K562 (cell line): ENCODE measurements at regions not wholly inside any gene's neighbourhood (a gene's known extent, or its start where the extent isn't known, plus 50 kb on each side); places are given as distances from the start of the nearest gene placed in this dataset.

Experiments used
- BHLHE40 ChIP-seq: IDR thresholded peaks from 2 replicates; pipeline ENCODE4 v1.6.1; 2011; ENCODE audit warnings: low read length, improper control_type of control experiment
- CREM ChIP-seq: IDR thresholded peaks from 2 replicates; pipeline ENCODE4 v1.6.1; 2014; ENCODE audit warnings: antibody characterized with exemption, low read depth
- CTBP1 ChIP-seq: fragments of 450-650 bp; IDR thresholded peaks from 2 replicates; pipeline ENCODE4 v1.6.1; 2016; ENCODE audit warnings: borderline replicate concordance
- HIVEP1 ChIP-seq: fragments of 250-450 bp; sonication (Bioruptor Pico); IDR thresholded peaks from 2 replicates; pipeline ENCODE4 v1.4.0; 2020; ENCODE audit warnings: mild to moderate bottlenecking
- JUND ChIP-seq, 2 experiments: IDR thresholded peaks; 2 replicates in 1 of 2; 3 replicates in 1 of 2; pipeline ENCODE4 v1.6.1; 2011; ENCODE audit warnings: borderline replicate concordance in 2 of 2, low read depth in 2 of 2, low read length in 2 of 2, improper control_type of control experiment in 1 of 2, missing biosample characterization in 1 of 2, missing genetic modification characterization in 1 of 2, missing genetic modification reagents in 1 of 2
- MTA3 ChIP-seq: fragments of 450-650 bp; formaldehyde crosslinking; IDR thresholded peaks from 2 replicates; pipeline ENCODE4 v1.6.1; 2017; ENCODE audit warnings: mild to moderate bottlenecking, borderline replicate concordance
- MYNN ChIP-seq, 2 experiments: sonication (generic); formaldehyde crosslinking in 1 of 2; IDR thresholded peaks; 2 replicates each; pipeline versions ENCODE4 v1.5.0 to v1.6.1; 2016 to 2020; ENCODE audit warnings: antibody characterized with exemption in 1 of 2, missing genetic modification reagents in 1 of 2
- RBBP5 ChIP-seq: fragments of 200-600 bp; sonication (generic); IDR thresholded peaks from 2 replicates; pipeline ENCODE4 v1.6.1; 2012; ENCODE audit warnings: borderline replicate concordance, mild to moderate bottlenecking, low read length, control low read depth, inconsistent platforms; ENCODE audit not compliant: insufficient read depth, poor library complexity, severe bottlenecking
- RBM34 ChIP-seq: fragments of 200-400 bp; formaldehyde crosslinking; IDR thresholded peaks from 2 replicates; pipeline ENCODE4 v1.6.1; 2018; ENCODE audit warnings: low read length, borderline replicate concordance; ENCODE audit not compliant: insufficient read depth
- SMARCB1 ChIP-seq: IDR thresholded peaks from 2 replicates; pipeline ENCODE4 v1.6.1; 2011; ENCODE audit warnings: improper control_type of control experiment, low read depth; ENCODE audit not compliant: insufficient read length
- ZNF133 ChIP-seq: fragments of 250-450 bp; sonication (Bioruptor Pico); IDR thresholded peaks from 2 replicates; pipeline ENCODE4 v1.4.0; 2020; ENCODE audit warnings: mild to moderate bottlenecking
- TF ChIP-seq, protein P1 (sequence below), 2 experiments: fragments of 450-650 bp; IDR thresholded peaks; 2 replicates each; pipeline ENCODE4 v1.6.1; 2016; ENCODE audit warnings: mild to moderate bottlenecking in 2 of 2, borderline replicate concordance in 1 of 2, low read depth in 1 of 2, moderate library complexity in 1 of 2
- TF ChIP-seq, protein P2 (sequence below): fragments of 450-650 bp; IDR thresholded peaks from 2 replicates; pipeline ENCODE4 v1.6.1; 2016; ENCODE audit warnings: borderline replicate concordance
- TF ChIP-seq, protein P3 (sequence below): fragments of 250-450 bp; sonication (Bioruptor Pico); IDR thresholded peaks from 2 replicates; pipeline ENCODE4 v1.4.0; 2020; ENCODE audit warnings: mild to moderate bottlenecking

DNA sequence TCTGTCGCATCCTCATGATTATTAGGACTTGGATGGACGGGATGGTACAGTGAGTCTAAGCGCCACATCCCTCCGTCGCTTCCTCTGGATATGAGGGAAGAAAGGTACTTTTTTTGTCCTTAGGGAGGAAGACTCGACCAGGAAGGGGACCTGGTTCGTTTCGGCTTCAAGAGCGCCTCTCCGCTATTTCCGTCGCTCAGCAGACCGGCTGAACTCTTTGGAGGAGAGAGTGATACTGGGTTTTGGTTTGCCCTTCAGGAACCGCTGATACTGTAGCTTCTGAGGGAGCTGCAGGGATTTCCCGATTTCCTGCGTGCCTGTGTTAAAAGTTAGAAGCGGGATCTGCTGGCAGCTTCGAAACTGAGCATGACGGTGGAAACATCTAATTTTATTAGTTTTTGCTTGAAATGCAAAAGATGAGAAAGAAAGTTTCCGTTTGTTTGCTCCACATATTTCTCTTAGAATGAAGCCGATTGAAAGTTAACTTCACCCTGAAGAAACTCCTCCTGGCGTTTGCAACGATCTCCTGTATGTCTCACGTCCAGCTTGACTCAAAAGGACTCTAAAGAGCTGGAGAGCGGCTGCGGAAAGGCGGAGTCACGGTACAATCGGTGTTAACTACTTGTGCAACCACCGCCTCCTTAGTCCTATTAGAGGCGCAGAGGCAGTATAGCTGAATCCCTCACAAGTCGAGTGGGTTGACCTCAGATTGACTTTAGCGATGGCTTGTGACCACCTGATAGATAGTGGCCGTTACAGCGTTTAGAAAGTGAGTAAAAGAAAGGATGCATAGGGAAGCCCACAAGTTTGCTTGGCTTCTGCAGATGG lies 129.4 kb downstream of the TRIM27 start (continued):
- TF ChIP-seq, protein P1, sequence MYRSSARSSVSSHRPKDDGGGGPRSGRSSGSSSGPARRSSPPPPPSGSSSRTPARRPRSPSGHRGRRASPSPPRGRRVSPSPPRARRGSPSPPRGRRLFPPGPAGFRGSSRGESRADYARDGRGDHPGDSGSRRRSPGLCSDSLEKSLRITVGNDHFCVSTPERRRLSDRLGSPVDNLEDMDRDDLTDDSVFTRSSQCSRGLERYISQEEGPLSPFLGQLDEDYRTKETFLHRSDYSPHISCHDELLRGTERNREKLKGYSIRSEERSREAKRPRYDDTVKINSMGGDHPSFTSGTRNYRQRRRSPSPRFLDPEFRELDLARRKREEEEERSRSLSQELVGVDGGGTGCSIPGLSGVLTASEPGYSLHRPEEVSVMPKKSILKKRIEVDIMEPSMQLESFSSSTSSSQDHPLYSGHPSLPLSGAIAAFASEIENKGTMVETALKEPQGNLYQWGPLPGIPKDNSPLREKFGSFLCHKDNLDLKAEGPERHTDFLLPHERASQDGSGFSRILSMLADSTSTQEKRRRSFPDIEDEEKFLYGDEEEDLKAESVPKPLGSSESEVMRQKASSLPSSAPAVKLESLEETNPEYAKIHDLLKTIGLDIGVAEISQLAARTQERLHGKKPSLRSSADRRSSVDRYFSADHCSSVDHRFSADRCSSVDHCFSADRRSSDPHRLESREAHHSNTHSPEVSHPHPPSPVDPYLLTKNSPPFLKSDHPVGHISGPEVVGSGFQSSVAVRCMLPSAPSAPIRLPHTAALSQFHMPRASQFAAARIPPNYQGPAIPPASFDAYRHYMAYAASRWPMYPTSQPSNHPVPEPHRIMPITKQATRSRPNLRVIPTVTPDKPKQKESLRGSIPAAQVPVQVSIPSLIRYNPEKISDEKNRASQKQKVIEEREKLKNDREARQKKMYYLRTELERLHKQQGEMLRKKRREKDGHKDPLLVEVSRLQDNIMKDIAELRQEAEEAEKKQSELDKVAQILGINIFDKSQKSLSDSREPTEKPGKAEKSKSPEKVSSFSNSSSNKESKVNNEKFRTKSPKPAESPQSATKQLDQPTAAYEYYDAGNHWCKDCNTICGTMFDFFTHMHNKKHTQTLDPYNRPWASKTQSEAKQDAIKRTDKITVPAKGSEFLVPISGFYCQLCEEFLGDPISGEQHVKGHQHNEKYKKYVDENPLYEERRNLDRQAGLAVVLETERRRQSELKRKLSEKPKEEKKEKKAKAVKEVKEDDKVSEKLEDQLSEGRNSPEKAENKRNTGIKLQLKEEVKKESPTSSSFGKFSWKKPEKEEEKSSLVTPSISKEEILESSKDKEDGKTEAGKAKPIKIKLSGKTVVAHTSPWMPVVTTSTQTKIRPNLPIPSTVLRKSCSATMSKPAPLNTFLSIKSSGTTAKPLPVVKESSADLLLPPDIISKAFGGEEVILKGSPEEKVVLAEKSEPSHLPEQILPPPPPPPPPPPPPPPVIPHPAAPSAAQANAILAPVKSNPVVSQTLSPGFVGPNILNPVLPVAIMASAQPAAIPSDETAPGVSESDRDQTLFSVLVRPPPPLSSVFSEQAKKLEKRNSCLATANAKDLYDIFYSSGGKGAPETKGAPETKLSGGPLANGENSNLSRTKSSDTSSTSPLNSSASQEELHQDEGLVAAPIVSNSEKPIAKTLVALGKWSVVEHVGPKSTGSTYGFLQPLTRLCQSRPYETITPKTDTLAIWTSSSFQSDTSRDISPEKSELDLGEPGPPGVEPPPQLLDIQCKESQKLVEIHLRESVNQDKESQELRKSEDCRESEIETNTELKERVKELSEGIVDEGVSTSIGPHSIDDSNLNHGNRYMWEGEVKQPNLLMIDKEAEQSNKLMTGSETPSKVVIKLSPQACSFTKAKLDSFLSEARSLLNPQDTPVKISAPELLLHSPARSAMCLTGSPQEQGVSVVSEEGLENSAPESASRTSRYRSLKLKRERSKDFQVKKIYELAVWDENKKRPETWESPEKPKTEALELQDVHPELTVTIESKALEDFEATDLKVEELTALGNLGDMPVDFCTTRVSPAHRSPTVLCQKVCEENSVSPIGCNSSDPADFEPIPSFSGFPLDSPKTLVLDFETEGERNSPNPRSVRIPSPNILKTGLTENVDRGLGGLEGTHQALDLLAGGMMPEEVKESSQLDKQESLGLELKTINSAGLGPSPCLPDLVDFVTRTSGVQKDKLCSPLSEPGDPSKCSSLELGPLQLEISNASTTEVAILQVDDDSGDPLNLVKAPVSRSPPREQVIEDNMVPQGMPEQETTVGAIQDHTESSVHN (IDR thresholded peaks at IDR 0.05; ENCODE audit: borderline replicate concordance in 1 of 2, low read depth in 1 of 2) = no peak
- peak; percentile 42 for TF ChIP-seq CTBP1
- TF ChIP-seq, protein P2, sequence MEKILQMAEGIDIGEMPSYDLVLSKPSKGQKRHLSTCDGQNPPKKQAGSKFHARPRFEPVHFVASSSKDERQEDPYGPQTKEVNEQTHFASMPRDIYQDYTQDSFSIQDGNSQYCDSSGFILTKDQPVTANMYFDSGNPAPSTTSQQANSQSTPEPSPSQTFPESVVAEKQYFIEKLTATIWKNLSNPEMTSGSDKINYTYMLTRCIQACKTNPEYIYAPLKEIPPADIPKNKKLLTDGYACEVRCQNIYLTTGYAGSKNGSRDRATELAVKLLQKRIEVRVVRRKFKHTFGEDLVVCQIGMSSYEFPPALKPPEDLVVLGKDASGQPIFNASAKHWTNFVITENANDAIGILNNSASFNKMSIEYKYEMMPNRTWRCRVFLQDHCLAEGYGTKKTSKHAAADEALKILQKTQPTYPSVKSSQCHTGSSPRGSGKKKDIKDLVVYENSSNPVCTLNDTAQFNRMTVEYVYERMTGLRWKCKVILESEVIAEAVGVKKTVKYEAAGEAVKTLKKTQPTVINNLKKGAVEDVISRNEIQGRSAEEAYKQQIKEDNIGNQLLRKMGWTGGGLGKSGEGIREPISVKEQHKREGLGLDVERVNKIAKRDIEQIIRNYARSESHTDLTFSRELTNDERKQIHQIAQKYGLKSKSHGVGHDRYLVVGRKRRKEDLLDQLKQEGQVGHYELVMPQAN = 0 out of 2 replicates have a peak, but pooled peaks have one; percentile 4
- no peak for TF ChIP-seq ZNF133 (CRISPR knock-in tag)
- TF ChIP-seq, protein P3, sequence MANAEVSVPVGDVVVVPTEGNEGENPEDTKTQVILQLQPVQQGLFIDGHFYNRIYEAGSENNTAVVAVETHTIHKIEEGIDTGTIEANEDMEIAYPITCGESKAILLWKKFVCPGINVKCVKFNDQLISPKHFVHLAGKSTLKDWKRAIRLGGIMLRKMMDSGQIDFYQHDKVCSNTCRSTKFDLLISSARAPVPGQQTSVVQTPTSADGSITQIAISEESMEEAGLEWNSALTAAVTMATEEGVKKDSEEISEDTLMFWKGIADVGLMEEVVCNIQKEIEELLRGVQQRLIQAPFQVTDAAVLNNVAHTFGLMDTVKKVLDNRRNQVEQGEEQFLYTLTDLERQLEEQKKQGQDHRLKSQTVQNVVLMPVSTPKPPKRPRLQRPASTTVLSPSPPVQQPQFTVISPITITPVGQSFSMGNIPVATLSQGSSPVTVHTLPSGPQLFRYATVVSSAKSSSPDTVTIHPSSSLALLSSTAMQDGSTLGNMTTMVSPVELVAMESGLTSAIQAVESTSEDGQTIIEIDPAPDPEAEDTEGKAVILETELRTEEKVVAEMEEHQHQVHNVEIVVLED (CRISPR knock-in tag) = no peak
- TF ChIP-seq HIVEP1 (CRISPR knock-in tag) = no peak
- TF ChIP-seq JUND (IDR thresholded peaks at IDR 0.05; ENCODE audit: borderline replicate concordance, low read depth, low read length) = peak; percentile 55; the same call in 1 of the 2 replicates
- TF ChIP-seq JUND (tag; IDR thresholded peaks at IDR 0.05; ENCODE audit: borderline replicate concordance, low read depth, low read length) = no peak
- peak; percentile 28; the same call in 1 of the 2 replicates for TF ChIP-seq MTA3
- peak; percentile 47 for TF ChIP-seq RBBP5
- TF ChIP-seq CREM = 0 out of 2 replicates have a peak, but pooled peaks have one; percentile 11
- no peak for TF ChIP-seq RBM34
- TF ChIP-seq SMARCB1 = no peak
- TF ChIP-seq MYNN (IDR thresholded peaks at IDR 0.05) = no peak
- no peak for TF ChIP-seq MYNN (CRISPR knock-in tag; IDR thresholded peaks at IDR 0.05)
- TF ChIP-seq BHLHE40 = peak; percentile 53; the same call in 1 of the 2 replicates
